SK-N-DZ (cell line): ENCODE measurements at regions not wholly inside any gene's neighbourhood (a gene's known extent, or its start where the extent isn't known, plus 50 kb on each side); places are given as distances from the start of the nearest gene placed in this dataset.

ENCODE experiments used
- DNase-seq: peaks from one replicate; pipeline ENCODE4 v3.0.0-alpha.2; 2015; ENCODE audit warnings: low spot score
- small RNA-seq, 2 experiments: library from RNA; depleted of rRNA; stranded (forward); fragments of <200 nt; gene quantifications; one replicate each; pipeline ENCODE3, GENCODE V24; 2014

- no peak for DNase-seq
Measured at GRCh38 chr1:101698681-101699080, 298.0 kb downstream of the OLFM3 start.

- no peak for DNase-seq
Measured at GRCh38 chr1:101704895-101705294, 291.8 kb downstream of the OLFM3 start.

GRCh38 chr1:101706366-101706765 is 290.4 kb downstream of the OLFM3 start:
- DNase-seq, result no peak

GRCh38 chr1:101709721-101710120 is 287.0 kb downstream of the OLFM3 start:
- no peak for DNase-seq

GRCh38 chr1:101713760-101714159 is 283.0 kb downstream of the OLFM3 start:
- no peak for DNase-seq

GRCh38 chr1:101723415-101723814 is 273.3 kb downstream of the OLFM3 start:
- DNase-seq, result no peak

GRCh38 chr1:101728029-101728428 is 268.7 kb downstream of the OLFM3 start:
- DNase-seq, result no peak

- DNase-seq, result no peak
Measured at GRCh38 chr1:101730559-101730958, 266.2 kb downstream of the OLFM3 start.

- DNase-seq, result no peak
Measured at GRCh38 chr1:101732261-101732660, 264.5 kb downstream of the OLFM3 start.

- DNase-seq, result no peak
Measured at GRCh38 chr1:101733340-101733739, 263.4 kb downstream of the OLFM3 start.

- DNase-seq, result no peak
Measured at GRCh38 chr1:101738475-101738874, 258.3 kb downstream of the OLFM3 start.

GRCh38 chr1:101739146-101739545 is 257.6 kb downstream of the OLFM3 start:
- DNase-seq, result no peak

GRCh38 chr1:101739826-101740330 is 256.8 kb downstream of the OLFM3 start:
- DNase-seq, result no peak

- no peak for DNase-seq
Measured at GRCh38 chr1:101741910-101742309, 254.8 kb downstream of the OLFM3 start.

- DNase-seq, result no peak
Measured at GRCh38 chr1:101742509-101742908, 254.2 kb downstream of the OLFM3 start.

- no peak for DNase-seq
Measured at GRCh38 chr1:101745551-101746270, 251.0 kb downstream of the OLFM3 start.

- DNase-seq, result no peak
Measured at GRCh38 chr1:101748077-101748476, 248.6 kb downstream of the OLFM3 start.

Small RNA genes lying in the stretch of these regions (small RNA-seq; reads per million reads assigned to genes)
- gene RNU6-965P, result 0 reads per million in 2 experiments
